Activated effector memory CD4-positive, alpha-beta T cell treated with Interleukin-2 at 50 U/mL for 16 hours (primary cell): ENCODE measurements at regions not wholly inside any gene's neighbourhood (a gene's known extent, or its start where the extent isn't known, plus 50 kb on each side); places are given as distances from the start of the nearest gene placed in this dataset.

Experiments used
- DNase-seq: peaks from one replicate; pipeline ENCODE4 v3.0.0-alpha.2; 2020

DNA sequence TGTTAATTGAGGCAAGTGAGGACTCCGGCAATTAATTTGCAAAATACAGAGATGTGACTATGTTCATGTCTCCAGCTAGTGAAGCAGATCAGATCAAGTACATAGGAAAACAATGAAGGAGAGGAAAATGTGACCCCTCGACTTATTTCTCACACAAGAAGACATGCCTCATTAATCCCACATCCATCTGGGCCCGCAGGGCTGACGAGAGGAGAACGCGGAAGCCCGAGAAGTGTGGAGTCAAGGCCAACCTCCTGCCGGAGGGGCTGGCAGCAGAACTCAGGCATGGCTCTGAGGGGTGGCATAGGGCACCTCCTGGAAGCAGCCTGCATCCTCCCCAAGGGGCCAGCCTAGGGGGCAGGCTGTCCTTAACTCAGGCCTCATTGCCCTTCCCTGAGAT is 54.4 kb downstream of the ZNF503 start:
- no peak for DNase-seq

DNA sequence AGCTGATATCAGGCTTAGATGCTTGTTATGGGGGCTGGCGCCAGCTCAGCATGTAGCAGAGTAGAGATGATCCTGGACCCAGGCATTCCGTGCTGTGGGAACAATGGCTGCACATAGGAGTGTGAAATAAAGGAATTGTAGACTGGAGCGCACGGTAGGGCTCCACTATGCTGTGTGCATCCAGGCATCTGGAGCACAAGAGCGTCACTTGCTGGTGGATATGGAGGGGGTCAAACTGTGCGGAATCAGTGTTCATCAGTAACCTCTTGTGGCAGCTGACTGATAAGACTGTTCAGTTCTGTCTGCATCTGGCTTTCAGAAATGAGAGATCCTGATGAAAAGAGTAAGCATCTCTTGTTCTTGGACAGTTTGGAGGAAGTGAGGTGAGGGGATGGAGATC is 55.8 kb downstream of the ZNF503 start:
- DNase-seq: no peak

DNA sequence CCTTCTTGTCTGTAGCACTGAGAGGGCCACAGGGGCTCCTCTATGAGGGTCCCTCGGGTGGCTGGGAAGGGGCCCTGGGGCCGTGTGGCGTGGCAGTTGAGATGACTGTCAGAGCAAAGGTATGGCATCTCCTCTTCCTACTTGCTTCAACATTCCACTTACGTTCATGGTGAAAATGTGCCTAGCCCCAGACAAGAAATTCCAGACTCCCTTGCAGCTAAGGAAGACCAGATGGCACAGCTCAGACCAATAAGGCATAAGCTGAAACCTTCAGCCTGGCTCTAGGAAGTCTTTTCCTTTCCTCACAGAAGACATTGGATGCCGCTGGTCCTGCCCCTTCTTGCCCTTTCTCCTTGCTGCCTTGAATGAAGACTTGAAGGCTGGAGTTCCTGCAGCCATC is 57.4 kb downstream of the ZNF503 start:
- no peak for DNase-seq

DNA sequence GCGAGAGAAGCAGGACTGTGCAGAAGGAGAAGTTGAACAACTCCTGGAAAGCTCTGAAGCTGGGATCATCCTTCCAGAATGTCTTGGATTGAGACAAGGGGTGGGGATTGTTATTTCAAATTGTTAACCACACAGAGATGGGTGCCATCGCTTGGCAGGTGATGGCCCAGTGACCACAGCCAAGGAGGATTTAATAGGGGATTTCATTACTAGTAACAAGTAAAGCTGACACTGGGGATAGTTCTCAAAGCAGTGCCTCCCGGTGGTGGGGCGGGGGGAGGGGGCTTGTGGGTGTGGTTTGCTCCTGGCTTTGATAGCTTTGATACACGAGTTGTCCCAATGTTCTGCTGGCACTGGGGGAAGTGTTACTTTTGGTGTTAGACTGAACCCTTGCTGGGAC is 59.2 kb downstream of the ZNF503 start:
- no peak for DNase-seq

DNA sequence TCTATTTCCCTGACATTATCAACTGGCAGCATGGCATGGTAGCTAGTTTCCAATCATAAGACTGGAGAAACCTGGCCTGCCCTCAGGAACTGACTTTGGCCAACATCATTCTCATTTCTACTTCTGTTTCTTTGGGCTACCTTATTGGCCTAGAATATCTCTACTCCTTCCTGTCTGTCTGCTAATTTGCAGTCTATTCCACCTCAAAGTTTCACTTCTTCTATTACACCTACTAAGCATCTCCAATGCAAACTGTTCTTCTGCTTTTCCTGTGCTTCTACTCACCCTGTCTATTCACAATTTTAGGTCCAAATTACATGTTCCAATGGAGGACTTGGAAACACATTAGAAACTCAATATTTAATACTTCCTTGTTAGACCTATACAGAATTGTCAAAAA is 65.6 kb downstream of the ZNF503 start:
- no peak for DNase-seq

DNA sequence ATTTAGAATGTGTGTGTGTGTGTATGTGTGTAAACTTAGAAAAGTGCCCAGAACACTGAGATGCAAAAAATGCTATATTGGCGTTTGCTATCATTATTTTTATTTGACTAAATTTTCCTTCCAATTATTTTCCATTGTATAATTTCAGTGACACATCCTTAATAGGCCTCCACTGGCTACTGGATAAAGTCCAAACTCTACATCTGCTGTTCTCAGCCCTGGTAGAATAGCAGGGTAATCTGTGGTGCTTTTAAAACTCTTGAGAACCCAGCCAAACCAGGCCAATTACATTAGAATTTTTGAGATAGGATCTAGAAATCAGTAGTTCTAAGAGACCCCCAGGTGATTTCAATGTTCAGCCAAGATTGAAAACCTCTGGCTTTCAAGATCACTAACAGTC is 66.4 kb downstream of the ZNF503 start:
- no peak for DNase-seq

DNA sequence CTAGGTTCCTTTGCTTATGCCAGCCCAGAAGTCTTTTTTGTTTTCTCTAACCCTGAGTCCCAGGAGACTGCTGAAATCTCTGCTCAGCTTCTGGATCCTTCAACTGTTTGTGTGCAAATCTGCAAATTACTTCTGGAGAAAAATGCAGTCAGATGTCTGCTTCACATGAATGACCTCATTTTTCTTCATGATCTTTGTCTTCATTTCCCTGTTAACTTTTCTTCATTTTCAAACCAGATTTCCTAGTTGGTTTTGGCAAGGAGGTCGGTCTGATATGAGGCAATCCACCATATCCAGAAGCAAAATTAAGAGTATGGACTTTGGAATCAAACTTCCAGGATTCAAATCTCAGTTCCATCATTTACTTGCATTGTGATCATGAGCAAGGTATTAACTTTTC is 66.8 kb downstream of the ZNF503 start:
- no peak for DNase-seq

DNA sequence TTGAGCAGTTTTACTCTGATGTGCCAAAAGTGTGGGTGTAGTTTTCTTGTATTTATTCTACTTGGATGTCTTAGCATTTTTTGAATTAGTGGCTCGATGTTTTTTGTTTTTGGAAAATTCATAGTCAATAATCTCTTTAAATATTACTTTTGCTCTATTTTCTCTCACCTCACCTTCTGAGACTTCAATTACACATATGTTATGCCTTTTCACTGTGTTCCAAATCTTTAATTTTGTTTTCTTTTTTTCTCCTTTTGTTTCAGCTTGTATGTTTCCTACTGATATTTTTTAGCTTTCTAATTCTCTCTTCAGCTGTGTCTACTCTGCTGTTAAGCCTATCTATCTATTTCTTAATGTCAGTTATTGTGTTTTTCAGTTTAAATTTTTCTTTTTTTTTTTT is 69.5 kb downstream of the ZNF503 start:
- no peak for DNase-seq

DNA sequence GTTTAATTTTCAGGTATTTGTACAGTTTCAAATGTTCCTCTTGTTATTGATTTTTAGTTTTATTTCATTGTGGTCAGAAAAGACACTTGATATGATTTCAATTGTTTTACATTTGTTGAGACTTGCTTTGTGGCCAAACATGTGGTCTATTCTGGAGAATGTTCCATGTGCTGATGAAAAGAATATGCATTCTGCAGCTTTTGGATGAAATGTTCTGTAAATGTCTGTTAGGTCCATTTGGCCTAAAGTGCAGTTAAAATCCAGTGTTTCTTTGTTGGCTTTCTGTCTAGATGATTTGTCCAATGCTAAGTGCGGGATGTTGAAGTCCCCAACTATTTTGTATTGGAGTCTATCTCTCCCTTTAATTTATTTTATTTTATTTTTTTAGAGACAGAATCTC is 70.5 kb downstream of the ZNF503 start:
- DNase-seq: no peak

DNA sequence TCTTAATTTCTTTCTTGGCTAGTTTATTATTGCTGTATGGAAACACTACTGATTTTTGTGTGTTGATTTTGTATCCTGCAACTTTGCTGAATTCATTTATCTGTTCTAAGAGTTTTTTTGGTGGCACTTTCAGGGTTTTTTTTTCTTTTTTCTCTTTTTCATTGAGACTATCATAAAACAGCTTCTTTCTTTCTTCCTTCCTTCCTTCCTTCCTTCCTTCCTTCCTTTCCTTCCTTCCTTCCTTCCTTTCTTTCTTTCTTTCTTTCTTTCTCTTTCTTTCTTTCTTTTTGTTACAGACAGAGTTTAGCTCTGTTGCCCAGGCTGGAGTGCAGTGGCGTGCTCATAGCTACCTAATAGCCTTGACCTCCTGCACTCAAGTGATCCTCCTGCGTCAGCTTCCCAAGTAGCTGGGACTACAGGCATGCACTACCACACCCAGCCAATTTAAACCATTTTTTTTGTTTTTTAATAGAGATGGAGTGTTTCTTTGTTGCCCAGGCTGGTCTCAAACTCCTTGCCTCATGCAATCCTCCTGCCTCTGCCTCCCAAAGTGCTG is 72.3 kb downstream of the ZNF503 start:
- no peak for DNase-seq

DNA sequence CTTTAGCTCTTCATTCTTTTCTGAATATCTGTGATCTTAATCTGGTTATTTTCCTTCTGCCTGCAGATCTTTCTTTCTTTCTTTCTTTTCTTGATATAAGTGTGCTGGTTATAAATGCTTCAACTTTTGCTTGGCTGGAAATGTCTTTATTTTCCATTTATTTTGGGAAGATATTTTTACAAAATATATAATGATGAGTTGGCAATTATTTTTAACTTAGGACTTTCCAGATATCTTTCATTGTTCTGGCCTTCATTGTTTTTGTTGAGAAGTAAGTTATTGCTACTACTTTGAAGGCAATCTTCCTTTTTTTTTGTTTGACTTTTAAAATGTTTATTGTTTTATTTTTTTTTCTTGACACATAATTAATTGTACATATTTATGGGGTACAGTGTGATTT is 75.3 kb downstream of the ZNF503 start:
- DNase-seq: no peak

DNA sequence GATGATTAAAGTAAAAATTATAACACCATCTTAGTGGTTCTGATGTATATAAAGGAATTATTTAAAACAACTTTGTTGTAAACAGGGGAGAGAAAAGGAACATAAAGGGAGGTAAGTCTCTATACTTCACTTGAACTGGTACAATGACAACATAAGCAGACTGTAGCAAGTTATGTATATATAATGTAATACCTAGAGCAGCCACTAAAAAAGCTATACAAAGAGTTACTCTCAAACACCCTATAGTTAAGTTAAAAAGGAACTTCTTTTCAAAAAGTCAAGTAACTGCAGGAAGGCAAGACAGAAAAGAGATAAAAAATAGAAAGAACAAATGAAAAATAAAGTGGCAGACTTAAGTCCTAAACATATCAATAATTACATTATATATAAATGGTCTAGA is 82.3 kb downstream of the ZNF503 start:
- no peak for DNase-seq

DNA sequence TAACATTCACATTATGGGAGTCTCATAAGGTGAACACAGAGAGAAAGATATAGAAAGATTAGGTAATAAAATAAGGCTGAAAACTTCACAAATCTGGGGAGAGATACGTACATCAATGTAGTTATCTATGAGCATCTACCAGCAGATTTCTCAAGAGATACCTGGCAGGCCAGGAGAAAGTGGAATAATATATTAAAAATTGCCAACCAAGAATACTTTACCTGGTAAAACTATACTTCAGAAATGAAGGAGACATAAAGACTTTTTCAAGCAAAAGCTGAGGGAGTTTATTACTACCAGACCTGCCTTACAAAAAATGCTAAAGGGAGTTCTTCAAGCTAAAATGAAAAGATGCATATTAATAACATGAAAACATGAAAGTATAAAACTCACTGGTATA is 78.8 kb upstream of the COMTD1 start:
- DNase-seq: no peak

DNA sequence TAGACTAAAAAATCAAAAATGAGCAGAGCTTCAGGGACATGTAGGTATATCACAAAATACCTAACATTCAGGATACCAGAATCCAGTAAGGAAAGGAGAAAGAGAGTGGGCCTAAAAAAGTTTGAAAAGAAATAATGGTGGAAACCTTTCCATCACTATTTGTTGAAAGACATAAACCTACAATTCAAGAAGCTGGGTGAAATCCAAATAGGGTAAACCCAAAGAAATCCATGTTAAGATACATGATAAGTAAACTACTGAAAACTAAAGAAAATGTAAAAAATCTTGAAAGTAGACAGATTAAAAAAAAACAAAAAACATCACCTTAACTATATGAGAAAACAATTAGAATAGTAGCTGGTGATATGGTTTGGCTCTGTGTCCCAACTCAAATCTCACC is 76.7 kb upstream of the COMTD1 start:
- no peak for DNase-seq

DNA sequence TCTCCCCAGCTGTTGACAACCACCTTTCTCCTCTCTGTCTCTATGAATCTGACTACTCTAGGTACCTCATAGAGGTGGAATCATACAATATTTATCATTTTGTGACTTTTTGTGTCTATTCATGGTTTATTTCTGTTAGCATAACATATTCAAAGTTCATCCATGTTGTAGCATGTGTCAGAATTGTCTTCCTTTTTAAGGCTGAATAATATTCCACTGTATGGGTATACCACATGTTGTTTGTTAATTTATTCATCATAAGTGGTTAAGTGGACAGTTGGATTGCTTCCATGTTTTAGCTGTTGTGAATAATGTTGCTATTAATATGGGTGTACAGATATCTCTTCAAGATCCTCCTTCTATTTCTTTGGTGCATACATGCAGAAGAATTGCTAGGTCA is 69.9 kb upstream of the COMTD1 start:
- DNase-seq: no peak

DNA sequence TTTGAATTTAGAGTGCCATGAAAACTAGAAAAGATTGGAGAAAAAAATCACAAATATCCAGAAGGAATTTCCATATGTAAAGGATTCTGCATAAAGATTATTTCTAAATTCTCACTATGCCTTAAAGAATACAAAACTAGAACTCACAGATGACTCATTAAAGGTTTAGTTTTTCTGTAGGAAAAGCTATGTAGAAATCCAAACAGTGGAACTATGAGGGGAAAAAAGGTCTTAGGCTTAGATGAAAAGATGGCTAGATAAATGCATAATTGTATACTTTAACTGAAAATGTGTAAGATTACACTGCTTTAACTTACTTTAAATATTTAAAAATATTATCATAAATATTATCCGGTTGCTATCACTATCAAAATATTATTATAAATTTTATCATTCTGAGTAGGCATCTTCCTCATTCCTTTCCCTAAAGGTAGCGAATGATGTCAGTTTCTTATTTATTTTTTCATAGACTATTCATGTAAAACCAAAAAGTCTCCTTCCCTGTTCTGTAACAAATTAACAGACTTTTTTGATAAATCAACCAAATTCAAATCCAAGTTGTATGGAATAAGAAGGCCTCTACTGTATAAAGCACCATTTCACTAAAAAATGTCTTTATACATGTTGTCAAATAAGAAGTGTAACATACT is 69.1 kb upstream of the COMTD1 start:
- no peak for DNase-seq

DNA sequence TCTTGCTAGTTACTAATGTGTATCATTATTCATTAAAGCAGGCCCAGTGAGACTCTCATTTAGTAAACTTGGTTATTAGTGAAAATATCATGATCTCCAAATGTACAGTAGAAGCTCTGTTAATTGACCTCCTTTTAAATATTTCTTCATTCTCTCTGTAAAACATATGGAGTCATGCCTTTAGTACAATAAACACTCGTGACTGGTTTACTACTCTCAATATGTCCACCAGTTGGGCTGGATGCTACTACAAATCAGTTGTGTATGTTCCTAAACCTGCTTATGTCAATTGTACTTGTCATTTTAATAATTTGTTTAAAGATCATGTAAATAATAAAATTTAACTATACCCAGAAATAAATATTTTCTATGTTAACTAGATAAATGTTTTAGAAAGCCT is 68.6 kb upstream of the COMTD1 start:
- DNase-seq: no peak

DNA sequence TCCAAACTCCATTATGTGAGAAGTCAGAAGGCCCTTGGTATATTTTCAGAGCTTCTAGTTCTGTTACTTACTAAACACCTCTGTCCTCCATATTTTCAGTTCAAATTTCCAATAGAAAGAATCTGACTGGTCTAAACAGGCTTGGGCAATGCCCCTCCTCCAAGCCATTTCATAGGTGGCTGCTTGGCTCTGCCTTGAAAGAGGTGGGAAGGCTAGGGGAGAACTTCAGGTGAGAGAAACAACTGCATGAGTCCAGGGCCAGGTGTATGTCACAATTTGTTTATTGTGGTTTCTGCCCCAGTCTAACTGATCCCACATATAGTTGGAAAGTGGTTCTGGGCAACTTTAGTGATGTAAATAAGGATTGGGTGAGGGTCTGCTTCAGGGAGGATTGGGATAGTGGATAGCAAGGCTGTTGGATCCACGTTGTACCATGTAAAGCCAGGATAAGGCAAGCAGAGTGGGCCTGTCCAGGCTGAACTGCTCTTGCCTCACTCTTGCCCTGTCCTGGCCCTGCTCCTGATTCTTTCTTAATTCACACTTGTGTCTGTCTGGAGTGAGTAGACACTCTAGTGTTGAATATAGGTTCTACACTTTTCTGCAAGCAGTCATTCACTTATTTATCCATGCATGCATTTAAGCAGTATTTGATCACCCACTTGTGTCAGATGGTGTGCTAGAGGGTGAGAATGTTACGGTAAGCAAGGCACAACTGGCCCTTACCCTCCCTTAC is 67.5 kb upstream of the COMTD1 start:
- no peak for DNase-seq

DNA sequence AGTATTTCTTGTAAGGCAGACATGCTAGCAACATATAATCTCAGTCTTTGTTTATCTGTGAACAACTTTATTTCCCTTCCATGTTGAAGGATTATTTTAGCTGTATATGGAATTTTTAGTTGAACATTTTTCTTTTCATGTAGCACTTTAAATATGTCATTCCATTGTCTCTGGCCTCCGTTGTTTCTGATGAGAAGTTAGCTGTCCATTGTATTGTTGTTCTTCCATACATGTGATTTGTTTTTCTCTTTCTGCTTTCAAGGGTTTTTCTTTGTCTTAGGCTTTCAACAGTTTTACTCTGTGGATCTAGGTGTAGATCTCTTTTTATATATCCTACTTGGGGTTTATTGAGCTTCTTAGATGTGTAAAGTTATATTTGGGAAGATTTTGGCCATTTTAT is 66.3 kb upstream of the COMTD1 start:
- DNase-seq: no peak

DNA sequence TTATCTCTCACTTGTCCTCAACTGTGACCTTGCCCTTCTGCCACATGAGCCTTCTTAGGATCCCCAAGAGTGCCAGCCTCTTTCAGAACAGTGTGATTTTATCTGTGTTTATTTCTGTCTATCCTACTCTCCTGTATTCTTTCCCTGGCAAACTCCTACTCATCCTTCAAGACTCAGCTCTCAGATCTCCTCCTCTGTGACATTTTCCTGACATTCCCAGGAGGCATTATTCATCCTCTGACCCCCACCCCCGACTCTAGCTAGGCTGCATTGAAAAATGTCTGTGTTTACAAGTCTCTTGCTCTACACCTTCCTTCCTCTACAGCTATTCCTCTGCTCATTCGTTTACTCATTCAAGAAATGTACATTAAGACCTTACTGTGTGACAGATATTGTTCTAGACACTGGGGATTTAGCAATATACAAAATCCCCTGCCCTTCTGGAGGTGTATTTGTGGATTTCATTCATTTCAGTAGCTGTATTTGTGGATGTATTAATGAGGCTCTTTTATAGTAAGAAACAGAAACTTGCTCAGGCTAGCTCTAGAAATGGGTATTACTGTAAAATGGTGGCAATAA is 61.4 kb upstream of the COMTD1 start:
- DNase-seq: no peak

DNA sequence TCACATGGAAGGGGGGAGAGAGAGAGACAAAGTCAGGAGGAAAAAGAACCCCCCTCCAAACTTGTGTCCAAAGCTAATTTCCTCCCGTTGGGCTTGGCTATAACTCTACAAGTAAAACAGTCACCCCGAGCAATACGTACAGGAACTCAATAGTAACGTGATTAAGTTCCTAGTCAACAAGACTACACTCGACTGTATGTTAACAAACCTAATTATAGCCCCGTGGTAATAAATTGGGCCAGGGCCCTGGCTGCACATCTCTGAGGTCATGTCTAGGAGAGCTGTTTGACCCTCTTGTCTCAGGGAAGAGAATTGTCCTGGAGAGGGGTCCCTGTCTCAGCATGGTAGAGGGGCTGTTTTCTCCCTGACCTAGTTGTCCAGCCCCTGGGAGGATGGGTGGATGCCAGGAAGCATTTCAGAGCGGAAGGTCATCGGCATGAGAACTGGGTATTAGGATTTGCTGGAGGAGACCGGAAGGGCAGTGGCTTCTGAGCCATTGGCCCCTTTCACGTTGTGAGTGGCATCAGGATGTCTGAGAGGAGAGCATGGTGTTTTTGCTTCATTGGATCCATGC is 60.2 kb upstream of the COMTD1 start:
- DNase-seq: no peak

DNA sequence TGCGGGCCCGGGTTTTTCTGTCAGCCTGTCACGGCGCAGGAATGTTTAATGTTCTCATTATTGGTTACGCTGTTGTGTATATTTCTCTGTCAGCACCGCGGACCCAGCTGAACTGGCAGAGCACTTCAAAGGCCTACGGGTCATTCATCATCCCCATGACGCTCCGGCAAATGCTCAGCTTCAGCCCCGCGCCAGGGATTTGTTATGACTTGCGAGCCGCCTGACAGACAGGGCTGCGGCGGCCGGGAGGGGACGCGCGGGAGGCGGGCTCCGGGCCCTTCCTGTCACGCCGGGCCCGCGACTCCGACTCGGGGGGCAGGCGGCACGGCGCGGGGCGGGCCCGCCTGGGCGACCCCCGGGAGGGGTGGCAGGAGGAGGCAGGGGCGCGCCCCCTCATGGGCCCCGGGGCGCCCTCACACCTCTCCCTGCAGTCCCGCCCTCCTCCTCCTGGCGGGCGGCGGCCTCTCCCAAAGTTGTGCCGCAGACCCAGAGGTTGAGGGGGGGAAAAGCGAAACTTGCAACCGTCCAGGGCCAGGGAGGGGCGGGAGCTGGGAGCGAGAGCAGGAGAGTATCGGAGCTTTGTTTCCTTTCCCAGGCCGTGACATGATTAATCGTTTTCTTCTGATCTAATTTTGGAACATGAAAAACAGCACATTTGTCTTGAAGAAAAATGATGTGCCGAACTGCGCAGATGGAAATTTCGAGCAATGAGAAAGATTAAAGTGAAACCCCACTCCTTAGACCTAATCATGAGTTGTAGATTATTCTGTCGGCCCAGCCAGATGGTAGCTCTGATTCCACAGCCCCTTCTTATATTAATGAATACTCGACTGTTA is 59.3 kb upstream of the COMTD1 start:
- peak; percentile 43 for DNase-seq

DNA sequence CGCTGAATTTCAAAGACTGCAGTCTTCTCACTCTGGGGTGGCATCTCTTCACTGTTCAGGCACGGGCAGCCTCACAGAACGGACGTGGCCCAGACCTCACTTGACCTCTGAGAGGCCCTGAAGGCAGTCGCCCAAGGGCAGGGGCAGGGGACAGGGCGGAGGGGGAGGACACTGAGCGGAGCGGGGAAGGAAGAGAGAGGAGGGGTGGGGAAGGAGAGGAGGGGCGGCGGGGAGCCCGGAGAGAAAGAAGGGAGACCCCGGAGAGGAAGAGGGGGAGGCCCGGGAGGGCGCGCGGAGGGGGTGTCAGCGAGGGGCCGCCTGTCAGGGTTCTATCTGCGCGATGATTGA is 58.7 kb upstream of the COMTD1 start:
- DNase-seq: no peak
